GM19452 (cell line): ENCODE measurements at regions not wholly inside any gene's neighbourhood (a gene's known extent, or its start where the extent isn't known, plus 50 kb on each side); places are given as distances from the start of the nearest gene placed in this dataset.

Source experiments
- ATAC-seq: cut with Tn5 transposase; IDR thresholded peaks from one replicate; pipeline ENCODE4 v1.9.1; 2021; ENCODE audit not compliant: unreplicated experiment

DNA sequence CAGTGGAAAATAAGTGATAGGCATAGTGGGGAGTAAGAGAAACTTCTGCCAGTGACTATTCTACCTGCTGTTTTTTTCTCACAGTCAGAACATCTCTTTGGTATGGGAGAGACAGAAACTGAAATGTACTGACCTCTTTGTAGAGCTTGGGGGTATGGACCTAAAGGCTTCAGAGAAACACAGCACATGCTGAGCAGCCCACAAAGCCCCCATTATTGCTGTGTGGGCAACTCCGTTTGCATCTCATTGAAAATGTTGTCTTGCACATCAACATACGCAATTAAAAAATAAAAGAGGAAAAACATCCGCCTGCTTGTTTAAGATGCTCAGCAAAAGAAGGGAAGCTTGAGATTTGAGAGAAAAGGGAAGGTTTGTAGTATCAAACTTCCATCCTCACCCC is 443.4 kb upstream of the SEMA6D start:
- no peak for ATAC-seq

DNA sequence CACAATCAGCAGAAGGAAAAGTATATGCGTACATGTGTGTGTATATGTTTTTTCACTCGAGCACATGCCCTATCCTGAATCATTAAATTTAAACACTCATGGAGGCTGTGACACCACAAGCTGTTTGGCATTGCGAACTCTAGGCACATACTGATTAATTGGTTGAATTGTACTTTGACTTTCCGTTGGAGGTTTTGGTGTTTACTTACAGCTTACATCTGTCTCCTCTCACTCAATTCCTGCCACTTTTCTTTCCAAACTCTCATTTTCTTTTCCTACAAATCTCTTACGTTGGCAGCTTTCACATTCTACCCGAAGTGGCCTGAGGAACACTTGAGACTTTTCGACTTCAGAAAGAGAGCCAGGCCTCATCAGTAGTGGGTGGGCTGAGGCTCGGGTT is 434.1 kb upstream of the SEMA6D start:
- no peak for ATAC-seq

DNA sequence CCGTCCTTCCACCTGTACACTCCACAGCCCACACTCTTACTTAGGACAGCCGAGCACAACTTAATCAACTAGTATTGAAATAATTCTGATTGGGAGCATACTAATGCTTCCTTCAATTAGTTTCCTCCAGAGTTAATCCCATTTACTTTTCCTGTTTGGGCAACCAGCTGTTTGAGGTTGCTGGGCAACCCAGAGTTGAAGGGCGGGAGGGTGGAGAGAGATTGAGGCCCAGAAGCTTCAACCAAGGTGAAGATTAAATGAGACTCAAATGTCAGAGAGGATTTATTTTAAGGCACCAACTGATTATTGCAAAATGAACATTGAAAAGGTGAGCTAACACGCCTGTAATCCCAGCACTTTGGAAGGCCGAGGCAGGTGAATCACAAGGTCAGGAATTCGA is 428.5 kb upstream of the SEMA6D start:
- ATAC-seq: no peak

DNA sequence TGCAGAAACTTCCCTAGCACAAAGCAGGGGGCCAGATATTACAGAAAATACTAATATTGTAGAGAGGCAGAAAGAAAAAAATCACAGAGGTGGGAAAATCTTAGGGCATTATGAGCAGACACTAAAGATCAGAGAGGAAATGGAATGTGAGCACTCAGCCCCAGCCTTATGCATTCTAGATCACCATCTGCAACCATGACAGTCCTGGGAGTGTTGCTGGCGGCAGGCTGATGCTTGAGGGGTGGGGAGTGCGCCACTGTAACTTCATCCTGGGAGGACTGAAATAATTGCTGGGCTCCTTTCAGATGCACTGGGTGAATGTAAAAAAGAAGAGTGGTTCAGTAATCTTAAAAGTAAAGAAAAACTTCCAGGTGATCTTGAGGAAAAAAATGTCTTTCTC is 427.6 kb upstream of the SEMA6D start:
- no peak for ATAC-seq

DNA sequence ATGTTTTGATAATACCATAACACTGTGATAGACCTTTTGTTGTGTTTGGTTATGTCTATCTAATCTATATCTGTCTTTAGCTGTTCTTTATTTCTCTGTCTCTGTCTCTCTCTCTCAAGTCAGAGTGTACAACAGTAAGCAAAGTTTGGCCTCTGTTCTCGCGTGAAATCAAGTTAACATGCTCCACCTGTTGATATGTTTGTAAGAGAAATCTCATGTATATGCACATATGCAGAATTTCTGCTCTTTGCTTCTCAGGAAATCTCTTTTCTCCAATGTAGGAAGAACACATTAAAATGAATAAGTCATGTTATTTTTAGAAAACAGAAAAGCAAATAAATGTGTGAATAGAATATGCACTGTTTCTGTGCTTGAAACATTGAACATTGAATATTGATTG is 425.5 kb upstream of the SEMA6D start:
- ATAC-seq: no peak

DNA sequence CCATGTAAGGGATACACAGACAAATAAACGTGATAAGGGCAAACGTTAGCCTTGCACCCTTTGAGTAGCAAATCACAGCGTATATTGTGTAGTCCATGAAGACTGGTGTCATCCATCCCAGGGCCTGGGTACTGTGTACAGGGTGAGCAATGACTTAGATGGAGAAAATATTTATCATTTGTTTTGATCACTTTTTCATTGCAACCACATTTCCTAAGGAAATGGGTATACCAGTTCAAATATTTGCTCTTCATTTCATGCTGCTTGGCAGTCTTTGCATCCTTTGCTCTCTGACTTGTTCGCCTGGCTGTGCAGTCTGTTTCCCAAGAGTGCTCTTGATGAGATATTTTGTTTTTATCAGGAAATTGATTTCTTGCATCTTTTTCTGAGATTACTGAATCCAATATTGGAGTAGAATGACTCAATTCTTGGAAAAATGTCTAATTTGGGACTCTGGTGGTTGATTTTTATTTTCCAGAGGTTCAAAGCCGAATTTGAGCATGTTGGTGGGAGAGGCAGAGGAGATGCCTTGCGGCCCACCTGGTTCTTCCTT is 424.6 kb upstream of the SEMA6D start:
- ATAC-seq: no peak

DNA sequence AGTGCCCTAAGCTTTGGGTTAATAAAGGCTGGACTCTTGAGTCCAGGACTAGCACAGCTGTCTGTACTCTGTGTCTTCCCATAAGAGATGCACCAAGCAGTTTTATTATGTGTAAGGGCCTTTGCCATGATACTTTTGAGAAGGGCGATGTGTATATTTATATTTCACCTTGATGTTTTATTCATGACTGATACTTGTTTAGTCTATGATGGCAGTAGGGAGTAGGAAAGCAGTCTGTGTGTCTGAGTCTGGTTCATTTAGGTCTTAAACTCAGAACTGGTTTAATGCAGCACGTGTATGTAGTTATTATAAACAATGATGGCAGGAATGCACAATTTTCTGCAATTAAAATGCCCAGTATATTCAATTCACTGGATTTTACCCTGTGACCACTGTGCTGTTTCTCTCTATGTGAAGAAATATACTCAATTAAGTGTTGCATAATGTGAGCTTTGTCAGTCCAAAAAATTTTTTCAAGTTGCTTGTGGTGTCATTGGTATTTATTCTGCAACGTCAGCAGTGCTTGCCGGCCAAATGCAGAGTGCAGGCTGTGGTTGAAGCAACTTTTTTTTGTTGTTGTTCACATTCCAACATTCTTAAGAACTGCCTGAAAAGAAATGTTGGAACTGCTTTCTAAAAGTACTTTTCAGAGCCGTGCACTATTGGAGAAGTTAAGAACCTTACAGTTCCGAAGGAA is 423.7 kb upstream of the SEMA6D start:
- no peak for ATAC-seq

DNA sequence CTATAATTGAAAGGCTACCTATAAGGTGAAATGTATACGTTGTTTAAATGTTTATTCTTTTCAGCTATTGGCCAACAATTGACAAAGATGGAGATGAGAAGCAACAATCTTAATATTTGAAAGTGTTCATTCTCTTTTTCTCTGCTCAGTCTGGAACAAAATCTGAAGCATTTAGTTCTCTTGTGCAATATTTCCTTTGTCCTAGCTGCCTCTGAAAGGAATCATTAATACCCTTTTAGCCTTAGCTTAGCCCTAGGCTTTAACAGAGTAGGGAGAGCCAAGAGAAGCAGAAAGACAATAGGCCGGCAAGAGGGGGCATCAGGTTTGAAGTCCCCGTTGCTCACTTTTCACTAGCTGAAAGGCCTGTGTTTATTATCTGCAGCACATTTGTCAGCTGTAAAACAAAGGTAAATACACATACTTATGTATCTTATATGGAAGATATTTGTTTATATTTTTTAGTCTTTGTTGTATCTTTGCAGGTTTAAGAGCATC is 422.5 kb upstream of the SEMA6D start:
- no peak for ATAC-seq

DNA sequence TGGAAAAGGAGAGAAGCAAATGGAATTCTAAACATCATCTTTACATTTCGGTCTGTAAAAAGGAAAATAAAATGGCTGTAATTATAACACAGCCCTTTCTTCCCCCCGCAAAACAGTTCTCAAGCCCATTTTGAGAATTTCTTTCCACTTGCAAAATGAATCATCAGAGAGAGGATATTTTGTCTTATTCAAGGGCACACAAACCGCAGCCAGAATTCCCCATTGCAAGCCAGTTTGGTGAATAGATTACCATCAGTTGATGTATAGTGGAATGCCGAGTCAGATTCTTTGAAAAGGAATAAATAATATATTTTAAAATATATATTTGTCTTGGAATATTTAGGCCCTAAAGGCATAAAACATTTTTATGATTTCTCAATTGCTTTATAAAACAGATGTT is 420.4 kb upstream of the SEMA6D start:
- ATAC-seq: no peak

DNA sequence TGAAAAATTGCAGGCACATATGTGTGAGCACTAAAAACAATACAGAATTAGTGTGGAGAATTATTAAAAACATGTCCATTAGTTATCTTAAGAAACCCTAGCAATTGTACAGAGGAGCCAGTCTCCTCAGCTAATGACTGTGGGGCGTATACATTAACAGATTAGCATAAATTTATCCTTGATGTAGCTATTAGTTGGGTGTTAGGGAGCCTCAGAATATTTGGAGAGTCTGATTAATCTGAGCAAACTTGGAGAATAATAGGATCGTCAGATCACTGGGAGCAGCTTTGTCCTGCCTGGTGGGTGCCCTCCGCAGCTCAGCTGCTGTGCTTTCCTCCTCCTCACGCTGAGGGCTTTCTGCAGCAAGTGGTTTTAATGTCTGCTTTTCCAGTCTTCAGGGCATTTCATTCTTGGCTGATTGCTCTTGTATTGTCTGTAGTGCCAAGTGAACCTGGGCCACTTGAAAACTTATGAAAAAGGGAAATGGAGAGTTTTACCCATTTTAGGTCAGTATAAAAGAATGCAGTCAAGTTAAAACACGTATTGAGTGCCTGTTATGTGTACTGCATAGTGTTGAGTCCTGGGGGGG is 417.4 kb upstream of the SEMA6D start:
- ATAC-seq: no peak

DNA sequence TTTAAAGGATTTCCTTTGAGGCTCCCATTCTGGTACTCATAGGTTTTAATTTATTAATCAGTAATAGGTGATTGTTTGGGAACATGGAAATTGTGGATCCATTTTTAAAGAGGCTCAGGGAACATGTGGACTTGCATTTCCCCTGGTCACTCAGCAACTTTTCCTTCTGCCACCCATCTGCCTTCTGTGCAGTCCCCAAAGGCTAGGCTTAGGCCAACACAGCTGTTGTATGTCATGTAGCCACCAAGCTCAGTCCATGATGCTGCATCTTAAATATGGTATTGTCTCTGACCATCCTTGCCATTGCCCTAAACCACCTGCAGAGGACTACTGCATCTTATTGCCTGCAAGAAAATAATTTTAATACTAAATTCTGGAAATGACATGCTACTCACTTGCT is 416.7 kb upstream of the SEMA6D start:
- ATAC-seq: no peak

DNA sequence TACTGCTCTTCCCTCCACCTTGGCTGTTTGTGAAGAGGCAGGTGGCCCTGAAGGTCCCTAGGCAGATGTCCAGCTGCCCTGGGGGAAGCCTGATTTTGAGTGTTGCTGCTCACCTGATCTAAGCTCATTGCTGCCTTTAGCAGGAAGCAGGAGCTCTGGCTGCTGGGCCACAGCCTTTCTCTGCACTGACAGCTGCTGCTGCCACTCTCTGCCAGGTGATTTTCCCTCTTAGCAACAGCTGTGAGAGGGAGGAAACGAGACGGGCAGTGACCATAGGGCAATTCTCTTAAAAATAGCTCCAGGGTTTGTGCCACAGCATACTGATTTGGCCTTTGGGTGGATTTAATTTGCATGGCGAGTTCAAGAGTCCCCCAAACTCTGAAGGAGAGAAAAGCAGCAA is 415.8 kb upstream of the SEMA6D start:
- ATAC-seq: no peak

DNA sequence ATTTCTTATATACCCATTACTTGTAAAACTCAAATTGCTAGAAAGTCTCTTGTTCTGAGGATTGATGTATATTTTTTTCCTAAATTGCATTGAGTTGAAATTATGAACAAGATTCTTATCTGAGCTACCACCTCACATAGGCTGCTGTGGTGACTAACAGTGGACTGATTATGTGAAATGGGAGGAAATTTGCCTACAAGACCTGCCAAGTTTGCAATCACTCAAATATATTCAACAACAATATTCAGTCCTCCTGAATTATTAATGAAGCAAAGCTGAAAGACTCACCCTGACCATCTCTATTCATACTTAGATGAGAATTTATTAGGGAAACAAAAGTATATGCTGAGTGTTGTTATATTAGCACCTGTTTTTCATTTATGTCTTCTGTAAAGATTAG is 412.6 kb upstream of the SEMA6D start:
- ATAC-seq: no peak

DNA sequence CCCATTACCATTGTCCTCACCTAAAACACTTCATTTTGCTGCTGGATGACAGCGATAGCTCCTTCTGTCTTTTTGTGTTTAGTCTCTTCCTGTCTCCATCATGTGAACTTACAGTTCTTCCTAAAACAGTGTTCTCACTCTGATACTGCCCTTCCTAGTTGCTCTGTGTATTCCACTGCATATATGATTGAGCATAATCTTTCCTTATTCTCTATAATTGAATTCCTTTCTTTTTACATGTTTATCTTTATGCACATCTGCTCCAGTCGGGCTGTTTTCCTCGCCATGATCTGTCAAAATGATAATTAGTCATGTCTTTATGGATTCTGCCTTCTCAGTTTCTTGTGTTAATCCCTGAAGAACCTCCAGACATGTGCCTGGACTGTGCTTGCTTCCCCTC is 405.1 kb upstream of the SEMA6D start:
- ATAC-seq: no peak

DNA sequence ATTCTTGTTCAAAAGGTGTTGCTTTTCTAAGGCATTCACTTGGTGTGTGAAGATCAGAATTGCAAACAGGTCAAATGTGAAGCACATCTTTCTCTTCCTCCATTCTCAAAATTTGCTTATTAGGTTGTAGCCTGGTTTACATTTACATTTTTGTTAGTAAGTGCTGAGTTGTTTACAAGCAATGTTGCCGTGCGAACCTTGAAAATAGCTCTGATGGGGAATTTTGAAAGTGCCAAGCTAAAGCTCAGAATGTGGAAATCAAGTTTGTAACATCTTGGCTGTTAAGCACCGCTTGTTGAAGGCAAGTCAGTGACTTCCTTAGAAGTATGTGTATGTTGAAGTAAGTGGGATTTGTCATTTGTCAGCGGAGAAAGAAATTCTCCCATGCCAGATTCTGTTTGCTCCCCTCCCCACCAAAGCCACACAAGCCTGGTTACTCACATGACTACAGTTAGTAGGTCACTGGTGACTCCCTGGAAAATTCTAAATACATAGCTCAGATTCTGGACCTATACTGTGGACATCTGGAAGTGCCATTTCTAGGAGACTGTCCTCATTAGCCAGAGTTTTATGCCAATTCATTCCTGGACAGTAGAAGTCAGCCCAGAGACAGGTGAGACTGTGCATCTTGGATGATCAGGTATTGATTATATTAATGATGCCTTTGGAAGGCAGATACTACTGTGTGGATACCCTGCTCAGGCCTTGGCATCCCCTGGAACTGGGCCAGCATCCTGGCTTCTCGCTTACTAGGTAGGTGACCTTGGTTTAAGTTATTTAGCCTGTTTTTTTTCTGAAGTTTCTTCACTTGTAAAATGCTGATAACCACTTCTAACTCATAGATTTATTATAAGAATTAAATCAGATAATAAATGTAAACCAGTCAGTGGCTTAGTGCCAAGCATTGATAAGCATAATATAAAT is 390.6 kb upstream of the SEMA6D start:
- ATAC-seq: no peak

DNA sequence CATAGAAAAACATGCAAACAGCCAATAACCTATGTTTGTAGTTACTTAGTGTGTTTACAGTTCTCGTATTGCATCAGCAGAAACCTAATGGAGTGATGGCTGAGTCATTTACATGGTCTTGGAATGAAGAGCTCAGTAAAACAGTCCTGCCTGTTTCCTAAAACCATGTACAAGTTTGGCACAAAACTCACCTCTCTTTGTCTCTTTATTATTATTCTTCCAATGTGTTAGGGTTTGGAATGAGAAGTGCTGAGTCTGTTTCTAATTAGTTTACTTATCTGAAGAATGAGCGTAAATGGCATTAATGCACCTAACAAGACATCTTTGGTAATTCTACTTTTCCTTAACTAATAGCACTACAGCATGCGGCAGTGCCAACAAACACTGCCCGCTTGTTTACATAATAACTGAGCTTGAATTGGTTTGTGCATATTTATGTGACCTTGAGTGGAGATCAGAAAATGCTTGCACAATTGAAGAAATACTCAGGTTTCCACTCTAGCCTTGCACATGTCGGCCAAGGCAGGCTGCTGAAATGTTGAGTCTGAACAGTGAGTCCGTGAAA is 385.4 kb upstream of the SEMA6D start:
- ATAC-seq: no peak

DNA sequence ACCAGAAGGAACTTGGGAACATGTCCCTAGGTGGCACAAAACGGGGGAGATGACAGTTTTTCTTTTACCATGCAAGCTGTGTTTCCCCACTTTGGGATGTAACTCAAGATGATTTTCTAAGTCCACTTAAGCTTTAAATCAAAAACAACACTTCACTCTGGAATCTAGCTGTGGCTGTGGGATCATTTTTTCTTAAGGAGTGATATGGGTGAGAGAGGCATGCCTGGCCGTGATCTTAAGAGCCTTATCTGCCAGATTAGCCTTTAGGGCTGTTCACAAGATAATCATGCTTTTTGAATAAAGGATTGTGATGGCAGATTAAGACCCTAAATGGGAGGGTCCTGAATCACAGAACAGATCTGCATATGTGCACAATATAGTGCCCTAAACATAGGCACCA is 384.8 kb upstream of the SEMA6D start:
- no peak for ATAC-seq

DNA sequence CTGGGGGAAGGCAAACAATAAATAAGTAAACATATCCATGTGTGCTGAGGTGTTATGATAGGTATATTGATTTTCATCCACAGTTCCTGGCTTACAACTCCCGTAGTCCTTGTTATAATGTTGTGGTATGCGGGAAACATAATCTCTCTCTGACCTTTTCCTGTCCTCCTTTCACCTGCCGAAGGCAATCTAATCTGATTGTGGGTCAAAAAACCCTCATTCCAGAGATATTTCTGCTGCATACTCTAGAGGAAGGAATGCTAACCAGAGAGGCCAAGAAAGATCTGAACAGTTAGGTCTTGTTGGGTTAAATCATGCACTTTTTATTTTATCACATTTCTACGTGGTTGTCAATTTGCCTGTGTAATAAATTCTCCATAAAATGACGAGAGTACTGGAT is 383.6 kb upstream of the SEMA6D start:
- ATAC-seq: no peak

DNA sequence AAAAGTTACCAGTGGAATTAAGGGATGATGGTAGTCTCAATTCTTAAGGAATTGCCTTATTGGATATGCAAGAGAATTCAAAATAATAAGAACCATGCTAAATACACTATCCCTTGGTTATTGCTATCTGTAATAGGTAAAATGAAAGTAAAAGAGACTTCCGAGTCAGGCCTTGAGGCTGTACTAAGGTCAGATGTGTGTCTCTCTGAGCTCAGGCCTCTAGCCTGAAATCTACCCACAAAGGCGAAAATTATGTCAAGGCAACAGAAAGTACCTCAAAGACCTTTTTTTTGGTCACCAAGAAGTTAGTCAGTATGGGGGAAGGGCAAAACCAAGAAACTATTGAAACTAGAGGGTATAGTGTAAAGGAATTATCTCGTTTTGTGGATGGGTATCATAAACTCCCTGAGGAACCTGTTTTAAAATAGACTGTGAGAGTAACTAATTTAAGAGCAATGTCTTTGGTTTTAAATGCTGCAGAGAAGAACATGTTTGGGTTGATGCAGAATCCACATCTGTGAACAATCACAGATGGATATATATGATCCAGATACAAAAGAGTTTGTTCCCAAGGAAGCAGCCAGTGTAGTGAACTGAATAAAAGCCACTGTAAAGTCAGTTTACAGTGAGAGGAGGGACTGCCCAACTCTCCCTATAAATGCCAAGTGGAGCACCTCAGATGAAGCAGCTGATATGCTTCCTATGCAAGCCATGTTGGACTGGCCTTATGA is 382.3 kb upstream of the SEMA6D start:
- no peak for ATAC-seq

DNA sequence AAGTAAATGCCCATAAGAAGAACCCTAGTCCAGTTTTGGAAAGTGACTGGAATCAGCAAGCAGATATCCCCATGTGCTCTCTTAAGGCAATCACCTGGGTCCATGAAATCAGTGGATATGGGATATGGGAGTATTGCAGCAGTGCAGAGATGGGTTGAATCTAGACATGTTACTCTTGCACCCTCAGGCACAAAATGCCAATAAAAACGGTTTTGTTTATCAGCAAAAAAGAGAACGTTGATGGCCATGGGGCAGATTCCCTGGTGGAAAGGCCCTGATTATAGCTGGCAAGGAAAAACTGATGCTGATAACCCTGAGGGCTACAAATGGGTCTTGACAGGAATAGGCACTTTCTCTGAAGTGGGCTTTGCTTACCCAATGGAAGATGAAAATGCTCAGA is 380.2 kb upstream of the SEMA6D start:
- no peak for ATAC-seq

DNA sequence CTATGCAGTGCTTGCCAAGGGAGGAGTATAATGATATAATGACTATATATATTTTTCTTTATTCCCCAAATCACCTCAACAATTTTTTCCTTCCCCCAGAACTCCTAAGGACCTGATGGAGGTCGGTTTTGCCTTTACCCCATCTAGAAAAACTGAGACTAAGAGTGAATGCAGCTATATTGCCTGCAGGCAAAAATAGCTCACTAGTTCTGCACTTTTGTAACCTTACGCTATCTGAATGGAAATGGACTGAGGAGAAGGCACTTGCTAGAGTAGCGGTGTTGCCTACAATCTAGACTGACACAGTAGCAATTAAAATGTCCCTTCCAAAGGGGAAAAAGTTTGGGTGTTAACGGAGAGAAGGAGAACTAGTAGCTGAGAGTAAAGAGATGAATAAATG is 379.5 kb upstream of the SEMA6D start:
- ATAC-seq: no peak
